ENCODE measurements at regions not wholly inside any gene's neighbourhood (a gene's known extent, or its start where the extent isn't known, plus 50 kb on each side); places are given as distances from the start of the nearest gene placed in this dataset.

DNA sequence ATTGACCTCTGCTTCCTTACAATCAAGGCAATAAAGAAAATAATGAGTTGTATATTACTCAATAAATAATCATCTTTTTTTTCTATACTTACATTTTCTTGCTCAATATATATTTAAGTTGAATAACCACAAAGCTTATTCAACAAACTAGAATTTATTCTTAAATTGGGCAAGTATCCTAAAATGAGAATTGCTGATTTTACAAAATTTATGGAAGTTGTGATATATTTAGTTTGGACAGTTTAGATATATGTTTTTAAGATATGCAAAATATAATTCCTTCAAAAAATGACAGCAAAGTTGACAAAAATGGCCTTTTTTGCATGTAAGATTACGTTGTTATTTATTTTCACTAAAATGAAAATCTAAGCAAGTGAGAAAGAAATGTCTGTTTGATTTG is 305.7 kb upstream of the GRIN3A start:
- TF ChIP-seq CTCF (IDR thresholded peaks at IDR 0.05) (no peak), POLR2A (IDR thresholded peaks at IDR 0.05) (no peak)

Data from thyroid gland (tissue), 4 donors.